NCI-H1105 treated with DMSO at 0.1 percent for 48 hours (cell line): ENCODE measurements at regions not wholly inside any gene's neighbourhood (a gene's known extent, or its start where the extent isn't known, plus 50 kb on each side); places are given as distances from the start of the nearest gene placed in this dataset.

Experiments
- DNase-seq: peaks from one replicate; lab custom pipeline; 2025; lab: John Stamatoyannopoulos, UW

- DNase-seq = no peak
Observed at GRCh38 chrX:44042116-44042515, 68.9 kb upstream of the NDP start.

GRCh38 chrX:44040406-44040805, 67.2 kb upstream of the NDP start:
- DNase-seq = no peak

- no peak for DNase-seq
Observed at GRCh38 chrX:44039556-44039955, 66.4 kb upstream of the NDP start.

GRCh38 chrX:44036336-44036735, 63.1 kb upstream of the NDP start:
- no peak for DNase-seq

- no peak for DNase-seq
Observed at GRCh38 chrX:44035571-44035970, 62.4 kb upstream of the NDP start.

GRCh38 chrX:44032479-44032878, 59.3 kb upstream of the NDP start:
- DNase-seq = no peak

GRCh38 chrX:44025555-44025954, 52.4 kb upstream of the NDP start:
- no peak for DNase-seq
